SKM-1 (cell line): ENCODE measurements at regions not wholly inside any gene's neighbourhood (a gene's known extent, or its start where the extent isn't known, plus 50 kb on each side); places are given as distances from the start of the nearest gene placed in this dataset.
"Not testable (repeated sequence)": the region's sequence is repeated elsewhere in the genome, so short reads cannot be mapped to it uniquely, and the experiment has no call there.

Source experiments
- DNase-seq: peaks from one replicate; lab custom pipeline; 2025; ENCODE audit not compliant: unreplicated experiment; lab: John Stamatoyannopoulos, UW

DNA sequence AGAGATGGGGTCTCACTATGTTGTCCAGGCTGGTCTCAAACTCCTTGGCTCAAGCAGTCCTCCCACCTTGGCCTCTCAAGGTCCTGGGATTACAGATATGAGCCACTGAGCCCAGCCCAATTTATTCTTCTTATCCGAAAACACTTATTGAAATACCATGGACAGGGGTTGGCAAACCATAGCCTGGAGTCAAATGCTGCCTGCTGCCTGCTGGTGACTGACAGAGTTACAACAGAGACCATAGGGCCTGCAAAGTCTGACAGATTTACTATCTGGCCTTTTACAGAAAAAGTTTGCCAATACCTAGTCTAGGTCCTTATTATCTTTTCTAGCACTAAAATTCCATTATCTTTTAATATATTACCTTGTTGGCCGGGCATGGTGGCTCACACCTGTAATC is 87.1 kb upstream of the ZNF281 start:
- no peak for DNase-seq

DNA sequence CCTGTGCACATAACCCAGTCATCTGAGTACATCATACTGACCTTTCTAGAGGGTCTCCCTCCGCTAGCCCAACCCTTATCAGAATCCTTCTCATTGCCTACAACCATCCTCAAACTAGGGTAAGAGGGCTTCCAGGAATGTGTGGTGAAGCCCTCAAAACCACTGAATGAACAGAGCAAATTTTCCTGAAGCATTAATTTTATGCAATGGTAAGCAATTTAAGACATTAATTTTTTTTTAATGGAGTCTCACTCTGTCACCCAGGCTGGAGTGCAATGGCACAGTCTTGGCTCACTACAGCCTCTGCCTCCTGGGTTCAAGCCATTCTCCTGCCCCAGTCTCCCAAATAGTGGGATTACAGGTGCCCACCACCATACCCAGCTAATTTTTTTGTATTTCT is 86.1 kb upstream of the ZNF281 start:
- DNase-seq = no peak

DNA sequence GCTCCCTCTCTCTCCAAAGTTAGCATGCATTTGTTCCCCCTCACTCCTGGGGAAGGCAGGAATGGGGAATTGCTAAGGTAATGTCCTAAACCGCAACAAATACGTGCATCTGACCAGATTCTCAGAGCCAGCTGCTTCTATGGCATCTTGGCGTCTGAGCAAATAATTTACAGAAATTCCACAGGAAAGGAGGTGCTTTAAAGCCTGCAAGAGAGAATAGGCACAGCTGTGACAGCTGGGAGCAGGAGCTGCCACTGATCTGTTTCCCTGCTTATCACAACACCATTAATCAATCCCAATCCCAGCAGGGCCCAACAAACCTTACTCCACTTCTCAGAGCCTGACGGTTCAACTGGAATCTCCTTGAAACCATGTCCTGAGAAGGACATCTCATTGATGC is 83.5 kb upstream of the ZNF281 start:
- no peak for DNase-seq

DNA sequence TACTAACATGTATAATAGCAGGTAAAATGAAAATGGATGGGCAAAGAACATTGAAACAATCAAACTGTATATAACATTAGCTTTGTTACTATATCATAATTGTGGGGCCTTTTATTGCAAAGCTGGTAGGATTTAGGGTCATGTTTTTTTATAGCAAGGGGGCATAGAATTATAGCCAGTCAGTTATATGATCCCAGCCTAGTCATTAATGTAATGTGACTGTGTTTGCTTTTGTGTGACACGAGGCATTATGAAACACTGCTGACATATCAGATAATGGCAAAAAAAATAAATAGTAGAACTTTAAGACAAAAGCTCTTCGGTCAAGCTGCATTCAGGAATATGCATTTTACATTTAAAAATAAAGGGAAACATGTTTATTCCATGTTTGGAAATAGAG is 81.3 kb upstream of the ZNF281 start:
- DNase-seq = no peak

DNA sequence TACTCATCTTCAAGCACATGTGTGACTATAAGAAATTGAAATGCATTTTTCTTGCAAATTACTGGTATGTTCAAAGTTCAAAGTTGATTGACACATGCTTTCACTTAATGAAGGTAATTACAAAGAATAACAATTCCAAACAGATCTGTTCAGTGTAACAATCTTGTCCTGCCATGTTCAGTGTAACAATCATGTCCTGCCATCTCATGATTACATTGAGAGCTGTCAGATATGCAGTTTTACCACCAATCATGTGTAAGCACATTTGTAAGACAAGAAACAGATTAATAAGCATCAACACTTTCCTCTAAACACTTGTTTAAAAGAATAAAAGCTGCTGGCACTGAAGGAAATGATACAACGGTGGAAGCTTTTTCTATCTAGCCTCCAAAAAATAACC is 80.3 kb upstream of the ZNF281 start:
- no peak for DNase-seq

DNA sequence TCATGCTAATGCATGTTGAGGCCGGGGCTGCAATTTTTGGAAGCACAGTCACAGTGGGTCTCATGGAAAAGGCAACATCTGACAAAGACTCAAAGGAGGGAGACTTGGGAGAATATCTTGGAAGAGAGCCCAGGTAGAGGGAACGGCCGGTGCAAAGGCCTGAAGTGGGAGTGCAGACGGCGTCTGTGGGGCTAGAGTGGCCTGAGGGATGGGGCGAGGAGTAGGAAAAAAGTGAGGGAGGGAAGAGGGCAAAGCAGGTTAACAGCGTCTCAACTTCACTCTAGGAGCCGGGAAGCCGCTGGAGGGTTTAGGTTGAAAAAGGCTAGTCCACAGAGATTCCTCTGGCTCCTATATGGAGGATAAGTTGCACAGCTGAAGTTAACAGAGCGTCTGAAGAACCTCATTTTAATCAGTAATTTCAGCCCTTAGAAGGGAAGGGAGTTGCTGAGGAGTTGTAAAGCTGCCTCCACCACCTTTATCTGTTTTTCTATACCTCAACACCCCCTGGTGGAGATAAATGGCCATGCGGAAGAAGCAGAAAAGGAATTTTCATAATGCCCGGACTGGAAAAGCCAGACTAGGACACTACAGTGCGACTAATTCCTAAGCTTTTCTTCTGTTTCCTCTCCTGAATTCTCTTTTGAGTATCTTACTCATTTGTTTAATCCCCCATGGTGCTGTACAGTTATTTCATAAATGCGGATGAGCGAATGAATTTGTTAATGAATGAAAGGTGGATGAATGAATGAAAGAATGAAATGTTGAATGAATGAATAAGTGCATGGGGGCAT is 78.7 kb upstream of the ZNF281 start:
- peak; percentile 85 for DNase-seq

DNA sequence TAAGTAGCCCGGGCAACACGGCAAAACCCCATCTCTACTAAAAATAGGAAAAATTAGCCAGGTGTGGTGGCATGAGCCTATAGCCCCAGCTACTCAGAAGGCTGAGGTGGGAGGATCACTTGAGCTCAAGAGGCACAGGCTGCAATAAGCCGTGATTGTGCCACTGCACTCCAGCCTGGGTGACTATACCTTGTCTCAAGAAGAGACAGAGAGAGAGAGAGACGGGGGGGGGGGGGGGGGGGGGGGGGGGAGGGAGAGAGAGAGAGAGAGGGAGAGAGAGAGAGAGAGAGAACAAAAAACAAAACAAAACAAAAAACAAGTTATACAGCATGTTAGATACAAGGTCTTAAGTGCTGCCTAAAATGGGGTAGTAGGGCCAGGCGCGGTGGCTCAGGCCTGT is 77.8 kb upstream of the ZNF281 start:
- DNase-seq = no peak

DNA sequence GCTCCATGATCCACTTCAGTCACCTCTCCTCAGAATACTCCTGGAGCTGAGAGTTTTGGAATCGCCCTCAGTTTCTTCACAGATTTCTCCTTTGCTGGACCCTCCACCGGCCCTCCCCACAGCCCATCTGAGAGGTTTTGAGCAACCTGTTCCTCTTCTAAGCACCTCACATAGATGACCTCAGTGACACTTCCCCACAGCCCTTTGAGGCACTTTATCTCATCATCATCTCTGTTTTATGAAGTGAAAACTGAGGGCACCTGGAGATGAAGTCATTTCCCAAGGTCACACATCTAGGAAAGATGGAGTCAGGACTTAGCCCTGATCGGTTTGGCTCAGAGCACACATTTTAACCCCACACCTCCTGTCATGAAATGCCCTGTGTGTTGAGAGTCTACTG is 76.8 kb upstream of the ZNF281 start:
- no peak for DNase-seq

DNA sequence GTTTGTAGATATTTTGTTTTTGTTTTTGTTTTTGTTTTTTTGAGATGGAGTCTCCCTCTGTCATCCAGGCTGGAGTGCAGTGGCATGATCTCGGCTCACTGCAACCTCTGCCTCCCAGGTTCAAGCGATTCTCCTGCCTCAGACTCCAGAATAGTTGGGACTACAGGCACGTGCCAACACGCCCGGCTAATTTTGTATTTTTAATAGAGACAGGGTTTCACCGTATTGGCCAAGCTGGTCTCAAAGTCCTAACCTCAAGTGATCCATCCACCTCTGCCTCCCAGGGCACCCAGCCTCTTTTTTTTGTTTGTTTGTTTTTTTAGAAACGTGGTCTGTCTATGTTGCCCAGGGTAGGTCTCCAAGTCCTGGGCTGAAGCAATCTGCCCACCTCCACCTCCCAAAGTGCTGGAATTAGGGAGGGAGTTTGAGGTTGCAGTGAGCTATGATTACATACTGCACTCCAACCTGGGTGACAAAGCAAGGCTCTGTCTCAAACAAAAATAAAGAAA is 74.7 kb upstream of the ZNF281 start:
- not testable (repeated sequence) for DNase-seq

DNA sequence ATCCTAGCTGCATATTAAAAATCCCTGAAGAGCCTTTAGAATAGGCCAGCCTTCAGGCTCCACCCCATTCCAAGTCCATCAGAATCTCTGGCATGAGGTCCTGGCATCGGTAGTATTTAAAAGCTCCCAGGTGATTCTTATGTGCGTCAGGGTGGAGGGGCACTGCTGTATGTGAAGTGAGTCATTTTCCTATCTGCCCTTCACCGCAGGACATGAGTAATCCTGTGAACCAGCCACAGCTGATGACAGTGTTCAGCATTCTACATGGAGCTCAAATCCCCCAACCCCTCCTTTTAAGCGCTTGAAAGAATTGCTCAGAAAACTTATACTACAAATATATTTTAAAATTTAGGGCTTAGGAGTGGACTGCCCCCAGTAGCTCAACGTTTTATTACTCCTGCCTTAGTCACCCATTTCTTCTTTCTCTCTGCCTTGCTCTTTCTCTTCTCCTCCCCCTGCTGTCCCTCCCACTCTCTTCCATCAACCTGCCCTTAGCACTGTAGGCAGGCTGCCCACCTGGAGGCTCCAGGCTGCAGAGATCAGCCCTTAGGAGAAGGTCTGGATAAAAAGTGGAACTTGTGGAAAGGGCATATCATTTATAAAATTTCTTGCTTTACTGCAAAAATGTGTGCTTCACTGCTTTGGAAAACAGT is 73.8 kb upstream of the ZNF281 start:
- DNase-seq = no peak

DNA sequence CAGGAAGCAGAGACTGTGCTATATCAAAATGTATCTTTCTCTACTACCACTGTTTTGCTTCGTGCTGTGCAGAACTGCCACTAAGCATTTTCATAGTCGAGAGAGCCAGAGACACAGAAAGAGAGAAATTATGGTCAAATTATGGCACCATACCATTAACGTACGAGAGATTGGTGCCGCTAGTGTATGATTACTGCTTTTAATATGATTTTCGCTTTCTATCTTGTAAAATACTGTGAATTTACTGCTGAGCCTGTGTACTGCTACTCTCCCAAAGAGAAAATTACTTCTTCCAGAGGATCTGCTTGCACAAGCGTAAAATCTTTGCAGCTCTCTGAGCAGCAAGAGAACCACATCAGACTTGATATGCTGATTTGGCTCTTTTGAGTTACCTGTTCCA is 71.1 kb upstream of the ZNF281 start:
- no peak for DNase-seq

DNA sequence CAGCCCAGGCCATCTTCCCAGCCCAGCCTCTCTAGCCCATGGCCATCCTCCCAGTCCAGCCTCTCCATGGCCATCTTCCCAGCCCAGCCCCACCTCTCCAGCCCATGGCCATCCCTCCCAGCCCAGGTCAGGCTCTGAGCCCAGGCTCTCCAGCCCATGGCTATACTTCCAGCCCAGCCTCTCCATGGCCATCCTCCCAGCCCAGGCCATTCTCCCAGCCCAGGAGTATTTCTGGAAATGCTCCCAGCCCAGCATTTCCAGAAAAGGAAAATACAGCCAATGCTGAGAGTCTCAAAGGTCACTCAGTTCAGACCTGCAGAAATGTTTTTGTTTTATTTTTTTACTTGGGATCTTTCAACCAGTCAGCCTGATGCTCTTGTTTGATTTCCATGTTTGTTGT is 70.0 kb upstream of the ZNF281 start:
- no peak for DNase-seq

DNA sequence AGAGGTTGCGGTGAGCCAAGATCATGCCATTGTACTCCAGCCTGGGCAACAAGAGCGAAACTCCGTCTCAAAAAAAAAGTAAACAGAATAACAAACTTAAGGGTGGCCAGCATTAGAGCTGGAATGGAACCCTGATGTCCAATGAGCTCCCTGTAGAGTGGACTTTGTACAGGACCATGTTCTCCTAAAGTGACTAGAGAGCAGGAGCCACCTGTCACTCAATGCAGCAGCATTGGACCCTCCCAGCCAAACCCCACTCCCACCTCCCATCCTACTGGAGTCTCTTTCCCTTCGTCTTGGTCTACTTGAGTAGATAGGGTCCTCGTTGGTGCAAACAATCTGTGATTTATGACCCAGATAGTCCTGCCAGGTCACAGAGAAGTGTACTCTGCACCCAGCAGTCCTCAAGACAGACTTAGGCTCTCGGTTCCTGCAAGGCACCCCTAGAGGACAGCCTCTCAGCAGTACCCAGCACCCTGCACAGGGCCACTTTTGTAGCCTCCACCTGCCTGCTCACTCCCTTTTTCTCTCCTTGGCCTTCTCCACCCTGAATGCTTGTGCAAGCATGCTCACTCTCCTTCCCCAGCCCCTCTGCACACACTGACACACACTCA is 69.2 kb upstream of the ZNF281 start:
- no peak for DNase-seq

DNA sequence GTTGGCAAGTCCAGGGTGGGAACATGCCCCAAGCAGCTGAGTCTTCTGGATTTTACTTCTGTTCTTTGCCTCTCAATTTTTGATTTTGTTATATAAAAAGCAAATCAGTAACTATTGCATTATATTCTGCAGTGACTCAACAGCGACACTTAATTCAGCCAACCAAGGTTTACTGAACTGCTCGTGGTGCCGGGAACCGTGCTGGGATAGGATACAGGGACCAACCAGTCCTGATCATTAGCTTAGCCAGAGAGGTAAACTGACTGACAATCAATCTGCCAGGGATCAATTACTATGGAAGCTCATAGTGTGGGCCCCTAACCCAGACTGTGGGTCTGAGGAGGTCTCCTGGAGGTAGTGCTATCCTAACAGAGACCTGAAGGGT is 68.4 kb upstream of the ZNF281 start:
- no peak for DNase-seq

DNA sequence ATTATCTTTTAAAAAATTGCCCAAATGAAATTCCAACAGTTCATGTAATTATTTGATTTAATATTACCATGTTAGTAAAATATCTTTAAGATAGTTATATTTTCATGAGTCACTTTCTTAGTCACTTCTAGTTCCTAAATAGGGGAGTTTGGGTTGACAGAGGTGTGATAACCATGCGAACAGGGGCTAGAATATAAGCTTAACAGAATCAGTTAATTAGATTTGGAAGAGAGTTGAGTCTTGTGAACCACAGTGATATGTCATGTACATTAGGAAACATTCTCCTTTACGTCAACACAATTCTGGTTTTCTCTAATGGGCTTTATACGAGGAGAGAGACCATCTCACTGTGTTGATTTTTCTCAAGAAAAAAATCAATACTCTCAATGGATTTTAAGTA is 64.8 kb upstream of the ZNF281 start:
- no peak for DNase-seq

DNA sequence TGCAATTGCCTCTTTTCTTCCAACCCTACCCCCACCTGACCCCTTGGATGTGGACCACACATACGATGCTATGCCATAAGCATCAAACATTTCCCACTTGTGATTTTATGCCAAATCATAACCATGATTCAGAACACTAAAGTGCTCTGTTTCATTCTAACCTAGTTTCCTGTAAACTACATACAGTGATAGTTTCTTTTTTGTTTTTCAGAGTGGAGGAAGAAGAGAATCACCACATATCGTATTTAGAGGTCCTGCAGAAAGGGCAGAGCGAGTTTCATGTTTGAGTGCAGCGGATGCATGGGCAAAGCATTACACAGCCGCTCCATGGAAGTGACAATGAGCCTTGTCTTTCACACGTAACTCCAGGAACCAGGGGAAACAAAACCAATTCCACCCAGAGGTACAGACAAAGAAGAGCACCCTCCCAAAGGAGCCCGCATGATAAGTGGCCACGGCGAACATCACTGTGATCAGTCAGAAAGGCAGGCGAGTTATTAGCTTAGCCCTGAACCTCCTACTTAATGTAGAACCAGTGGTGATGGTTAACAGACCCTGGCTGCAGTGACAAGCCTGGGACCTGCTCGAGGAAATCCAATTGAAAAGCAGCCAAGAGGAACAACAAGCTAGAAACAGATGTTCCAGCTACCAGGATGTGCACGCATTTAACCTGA is 64.0 kb upstream of the ZNF281 start:
- no peak for DNase-seq

DNA sequence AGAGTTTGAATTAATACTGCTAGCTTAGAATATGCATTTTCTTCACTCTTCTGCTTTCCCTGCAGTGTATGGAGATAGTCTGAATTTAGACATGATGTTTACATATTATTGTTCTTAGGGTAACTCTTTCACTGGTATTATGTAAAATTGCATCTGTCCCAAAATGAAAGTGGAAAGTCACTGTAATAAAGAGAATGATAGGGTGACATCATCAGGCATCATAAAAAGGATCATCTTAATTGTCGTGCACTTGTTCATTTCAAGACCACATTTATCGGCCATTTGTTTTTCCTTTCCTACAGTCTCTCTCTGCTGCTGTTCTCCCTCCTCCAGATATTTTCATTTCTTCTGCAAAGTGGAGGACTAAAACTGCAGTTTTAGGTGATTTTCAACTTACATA is 61.9 kb upstream of the ZNF281 start:
- DNase-seq = no peak

DNA sequence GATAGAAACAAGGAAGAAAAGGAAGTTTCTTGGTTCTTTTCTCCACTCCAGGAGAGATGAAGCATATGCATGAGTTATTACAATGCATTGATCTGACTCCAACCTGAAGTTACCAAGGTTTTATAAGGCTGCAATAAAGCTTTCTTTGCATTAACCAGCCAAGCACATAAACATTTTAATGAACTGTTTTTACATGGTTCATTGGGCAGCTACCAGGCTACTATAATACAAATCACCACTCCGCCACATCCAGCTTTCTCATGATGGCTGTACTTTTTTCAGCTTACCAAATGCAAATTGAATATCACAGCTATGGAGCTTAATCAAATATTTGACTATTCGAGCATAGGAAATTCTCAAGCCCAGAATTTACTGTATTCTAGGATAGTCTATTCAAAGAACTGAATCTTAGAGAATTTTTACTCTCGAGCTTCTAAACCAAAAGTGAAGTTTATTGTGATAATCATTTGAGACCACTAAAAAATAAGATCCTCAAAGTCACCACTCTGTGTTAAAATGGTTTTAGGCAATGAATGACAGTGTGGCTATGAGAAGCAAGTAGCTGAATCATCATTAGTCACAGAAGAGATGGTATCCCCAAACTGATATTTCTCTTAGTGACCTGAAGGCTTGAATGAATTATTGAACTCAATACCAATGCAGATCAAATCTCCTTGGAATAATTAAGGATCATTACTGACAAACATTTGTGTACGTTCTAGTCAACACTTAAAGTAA is 58.6 kb upstream of the ZNF281 start:
- DNase-seq = no peak

DNA sequence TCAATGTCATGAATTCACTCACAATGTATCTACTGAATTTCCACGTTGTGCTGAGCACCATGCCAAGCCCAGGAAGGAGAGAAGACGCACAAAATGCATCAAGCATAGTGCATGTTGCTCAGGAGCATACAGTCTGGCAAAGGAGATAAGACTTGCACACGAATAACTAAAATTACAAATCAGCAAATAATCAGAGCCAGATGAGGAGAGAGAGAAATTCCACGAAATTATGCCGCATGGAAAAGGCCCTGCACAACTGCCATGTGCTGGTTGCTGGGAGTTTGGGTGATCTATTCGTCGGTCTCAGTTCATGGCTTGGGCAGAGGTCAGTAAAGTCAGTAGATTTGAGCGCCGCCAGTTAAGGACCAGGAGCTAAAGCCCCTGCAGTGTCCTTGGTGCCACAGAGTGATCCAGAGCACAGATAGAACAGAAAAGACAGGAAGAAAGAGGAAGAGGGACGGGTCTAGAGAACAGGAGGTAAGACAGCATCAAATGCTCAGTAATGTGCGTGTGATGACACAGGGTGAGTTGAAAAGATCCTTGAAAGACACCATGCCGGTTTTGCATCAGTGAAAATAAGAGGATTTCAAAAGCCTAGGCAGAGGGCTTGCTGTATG is 55.1 kb upstream of the ZNF281 start:
- DNase-seq = no peak
